NCI-H187 (cell line): ENCODE measurements at regions not wholly inside any gene's neighbourhood (a gene's known extent, or its start where the extent isn't known, plus 50 kb on each side); places are given as distances from the start of the nearest gene placed in this dataset.

Experiments
- DNase-seq, 2 experiments: peaks; one replicate each; lab custom pipeline; 2025; lab: John Stamatoyannopoulos, UW

DNA sequence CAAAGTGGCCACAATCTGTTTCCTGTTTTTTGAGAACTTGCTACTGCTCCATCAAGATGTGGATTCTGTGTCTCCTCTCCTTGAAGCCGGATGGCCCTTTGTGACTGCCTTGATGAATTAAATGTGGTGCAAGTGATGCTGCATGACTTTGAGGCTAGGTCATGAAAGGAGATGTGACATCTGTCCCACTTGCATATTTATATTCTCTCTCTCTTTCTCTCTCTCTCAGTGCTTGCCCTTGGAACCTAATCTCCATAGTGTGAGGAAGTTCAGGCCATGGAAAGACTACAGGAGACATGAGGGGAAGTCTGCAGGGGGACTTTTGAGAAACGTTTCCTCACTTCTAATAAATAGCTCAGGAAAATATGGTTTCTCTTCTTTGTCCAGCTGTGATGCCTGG, 50.0 kb upstream of the ADPGK start:
- DNase-seq = no peak
